Ovary (tissue), 3 donors: ENCODE measurements at regions not wholly inside any gene's neighbourhood (a gene's known extent, or its start where the extent isn't known, plus 50 kb on each side); places are given as distances from the start of the nearest gene placed in this dataset.

ENCODE experiments used
- CTCF ChIP-seq, 3 donors: fragments of 450-650 bp in 2 of 3; fragments of 200-600 bp in 1 of 3; IDR thresholded peaks; one replicate each; pipeline versions ENCODE4 v1.5.1 to v1.8.0; 2016 to 2022; ENCODE audit warnings: antibody characterized with exemption in 3 of 3, mild to moderate bottlenecking in 1 of 3
- EP300 ChIP-seq: sonication (generic); formaldehyde crosslinking; IDR thresholded peaks from one replicate; pipeline ENCODE4 v1.6.1; 2017; ENCODE audit warnings: antibody characterized with exemption
- POLR2A ChIP-seq: fragments of 450-650 bp; IDR thresholded peaks from one replicate; pipeline ENCODE4 v1.6.1; 2017; ENCODE audit warnings: antibody characterized with exemption, mild to moderate bottlenecking, moderate library complexity
- donor health status: DM: no; HTN: no; CAD: no.

- TF ChIP-seq CTCF (IDR thresholded peaks at IDR 0.05) (no peak), POLR2A (no peak), EP300 (no peak)
These were observed 2197.4 kb downstream of the PCDH7 start for GRCh38 chr4:32917586-32917985.
